CD4-positive, alpha-beta memory T cell (primary cell): ENCODE measurements at regions not wholly inside any gene's neighbourhood (a gene's known extent, or its start where the extent isn't known, plus 50 kb on each side); places are given as distances from the start of the nearest gene placed in this dataset.

Source experiments
- CTCF ChIA-PET: fragments of 350-600 bp; sonication (Branson Sonifier 250); formaldehyde crosslinking; loops from one replicate; lab custom pipeline; 2021; ENCODE audit warnings: inconsistent platforms; ENCODE audit not compliant: partially characterized antibody; lab: Charles Lee
- POLR2A ChIA-PET: fragments of 350-600 bp; sonication (Branson Sonifier 250); formaldehyde crosslinking; loops from one replicate; lab custom pipeline; 2021; ENCODE audit not compliant: partially characterized antibody; lab: Charles Lee
- DNase-seq, 5 donors: peaks; one replicate each; pipeline versions ENCODE4 v3.0.0 to v3.0.0-alpha.2; 2020 to 2022; ENCODE audit warnings: mixed read lengths in 1 of 5
- H3K27ac ChIP-seq: one replicate; pipeline ENCODE4 v1.7.0; 2013; ENCODE audit warnings: low read depth, low read length
- H3K27me3 ChIP-seq: 2 replicates; pipeline ENCODE4 v1.7.0; 2013; ENCODE audit warnings: mild to moderate bottlenecking, low read length, moderate library complexity; ENCODE audit not compliant: insufficient read depth
- H3K36me3 ChIP-seq: 2 replicates; pipeline ENCODE4 v1.7.0; 2013; ENCODE audit warnings: mild to moderate bottlenecking, low read length, moderate library complexity; ENCODE audit not compliant: insufficient read depth
- H3K4me1 ChIP-seq: 2 replicates; pipeline ENCODE4 v1.7.0; 2013; ENCODE audit warnings: mild to moderate bottlenecking, low read length, moderate library complexity; ENCODE audit not compliant: insufficient read depth
- H3K4me3 ChIP-seq, 2 donors: one replicate each; pipeline ENCODE4 v1.7.0; 2013; ENCODE audit warnings: low read length in 2 of 2, mild to moderate bottlenecking in 1 of 2
- H3K9me3 ChIP-seq, 2 donors: one replicate each; pipeline ENCODE4 v1.7.0; 2013; ENCODE audit warnings: low read length in 2 of 2, control low read depth in 1 of 2; ENCODE audit not compliant: control insufficient read depth in 1 of 2
- H3K27ac Mint-ChIP-seq, 7 donors: one replicate each; pipeline ENCODE4 v1.8.0; 2020 to 2021; ENCODE audit warnings: mixed read lengths in 7 of 7, mild to moderate bottlenecking in 6 of 7, inconsistent platforms in 3 of 7, moderate library complexity in 3 of 7
- H3K27me3 Mint-ChIP-seq, 2 donors: one replicate each; pipeline ENCODE4 v1.8.0; 2020 to 2021; ENCODE audit warnings: mixed read lengths in 2 of 2
- H3K36me3 Mint-ChIP-seq, 2 donors: one replicate each; pipeline ENCODE4 v1.8.0; 2020 to 2021; ENCODE audit warnings: mixed read lengths in 2 of 2, inconsistent platforms in 1 of 2, mild to moderate bottlenecking in 1 of 2
- H3K4me1 Mint-ChIP-seq, 4 donors: one replicate each; pipeline ENCODE4 v1.8.0; 2020 to 2021; ENCODE audit warnings: mixed read lengths in 4 of 4, mild to moderate bottlenecking in 1 of 4
- H3K4me3 Mint-ChIP-seq, 8 donors: one replicate each; pipeline ENCODE4 v1.8.0; 2020 to 2021; ENCODE audit warnings: mixed read lengths in 8 of 8, mild to moderate bottlenecking in 7 of 8, moderate library complexity in 6 of 8, inconsistent platforms in 3 of 8
- H3K9me3 Mint-ChIP-seq, 8 donors: one replicate each; pipeline ENCODE4 v1.8.0; 2020 to 2021; ENCODE audit warnings: mixed read lengths in 8 of 8, mild to moderate bottlenecking in 5 of 8, inconsistent platforms in 3 of 8, moderate library complexity in 1 of 8
- intact Hi-C: fragments of 100-400 bp; cut with micrococcal nuclease; formaldehyde crosslinking; loops from one replicate; pipeline ENCODE4 v1.15.1; 2023

- no peak overlapping the region for H3K4me3 ChIP-seq
- H3K9me3 ChIP-seq: no peaks in the 10 kb centered on the region
- no peak overlapping the region for H3K27ac ChIP-seq
- ChIA-PET CTCF (no interaction called here), POLR2A (no interaction called here)
- H3K36me3 Mint-ChIP-seq: no peaks in the 10 kb centered on the region
- DNase-seq: no peak
- intact Hi-C loops: no loop called here
- no peaks in the 10 kb centered on the region for H3K4me1 ChIP-seq
- H3K4me1 Mint-ChIP-seq: no peaks in the 10 kb centered on the region
- H3K27me3 ChIP-seq: no peaks in the 10 kb centered on the region
- H3K4me3 Mint-ChIP-seq: no peak overlapping the region
- peaks cover 0 to 2% (median 0%) of the 10 kb centered on the region in 8 donors for H3K9me3 Mint-ChIP-seq
- H3K27me3 Mint-ChIP-seq: no peaks in the 10 kb centered on the region
- no peak overlapping the region for H3K27ac Mint-ChIP-seq
- no peaks in the 10 kb centered on the region for H3K36me3 ChIP-seq
Measured at GRCh38 chr4:57291911-57292310, 181.7 kb upstream of the IGFBP7 start.

GRCh38 chr4:57287687-57288604, 177.8 kb upstream of the IGFBP7 start:
- H3K9me3 Mint-ChIP-seq: peaks cover 0 to 3% (median 0%) of the 10 kb centered on the region in 8 donors
- H3K4me1 Mint-ChIP-seq: no peaks in the 10 kb centered on the region
- DNase-seq: no peak
- POLR2A ChIA-PET: no interaction called here
- Histone ChIP-seq H3K36me3 (no peaks in the 10 kb centered on the region), H3K4me3 (no peak overlapping the region), H3K27ac (no peak overlapping the region), H3K9me3 (no peaks in the 10 kb centered on the region), H3K4me1 (no peaks in the 10 kb centered on the region), H3K27me3 (no peaks in the 10 kb centered on the region)
- H3K27me3 Mint-ChIP-seq: no peaks in the 10 kb centered on the region
- no peak overlapping the region for H3K4me3 Mint-ChIP-seq
- intact Hi-C loops: no loop called here
- CTCF ChIA-PET: no interaction called here
- H3K27ac Mint-ChIP-seq: no peak overlapping the region
- H3K36me3 Mint-ChIP-seq: no peaks in the 10 kb centered on the region

GRCh38 chr4:57282933-57283310, 172.7 kb upstream of the IGFBP7 start:
- Mint-ChIP-seq H3K27me3 (peaks cover 0 to 4% of the 10 kb centered on the region in 2 donors), H3K4me1 (no peaks in the 10 kb centered on the region), H3K9me3 (peaks cover 0 to 4% (median 0%) of the 10 kb centered on the region in 8 donors), H3K27ac (no peak overlapping the region), H3K36me3 (no peaks in the 10 kb centered on the region), H3K4me3 (no peak overlapping the region)
- no peaks in the 10 kb centered on the region for H3K9me3 ChIP-seq
- intact Hi-C loops: no loop called here
- H3K27me3 ChIP-seq: no peaks in the 10 kb centered on the region
- H3K36me3 ChIP-seq: no peaks in the 10 kb centered on the region
- ChIA-PET POLR2A (no interaction called here), CTCF (no interaction called here)
- H3K4me3 ChIP-seq: no peak overlapping the region
- DNase-seq: no peak
- no peaks in the 10 kb centered on the region for H3K4me1 ChIP-seq
- no peak overlapping the region for H3K27ac ChIP-seq

- Histone ChIP-seq H3K4me3 (no peak overlapping the region), H3K9me3 (no peaks in the 10 kb centered on the region), H3K4me1 (no peaks in the 10 kb centered on the region), H3K27me3 (no peaks in the 10 kb centered on the region), H3K27ac (no peak overlapping the region), H3K36me3 (no peaks in the 10 kb centered on the region)
- H3K4me3 Mint-ChIP-seq: no peak overlapping the region
- ChIA-PET POLR2A (no interaction called here), CTCF (no interaction called here)
- no peaks in the 10 kb centered on the region for H3K4me1 Mint-ChIP-seq
- no peaks in the 10 kb centered on the region for H3K36me3 Mint-ChIP-seq
- no peak overlapping the region for H3K27ac Mint-ChIP-seq
- no peak for DNase-seq
- H3K9me3 Mint-ChIP-seq: peaks cover 0 to 5% (median 0%) of the 10 kb centered on the region in 8 donors
- H3K27me3 Mint-ChIP-seq: peaks cover 0 to 4% of the 10 kb centered on the region in 2 donors
- intact Hi-C loops: no loop called here
Measured at GRCh38 chr4:57280481-57280880, 170.3 kb upstream of the IGFBP7 start.

- Histone ChIP-seq H3K9me3 (no peaks in the 10 kb centered on the region), H3K27ac (no peak overlapping the region), H3K4me1 (no peaks in the 10 kb centered on the region), H3K27me3 (no peaks in the 10 kb centered on the region), H3K4me3 (no peak overlapping the region), H3K36me3 (no peaks in the 10 kb centered on the region)
- H3K36me3 Mint-ChIP-seq: no peaks in the 10 kb centered on the region
- H3K27ac Mint-ChIP-seq: no peak overlapping the region
- intact Hi-C loops: no loop called here
- H3K9me3 Mint-ChIP-seq: peaks cover 0 to 7% (median 0%) of the 10 kb centered on the region in 8 donors
- H3K27me3 Mint-ChIP-seq: peaks cover 0 to 4% of the 10 kb centered on the region in 2 donors
- no peaks in the 10 kb centered on the region for H3K4me1 Mint-ChIP-seq
- POLR2A ChIA-PET: no interaction called here
- CTCF ChIA-PET: no interaction called here
- DNase-seq: no peak
- no peak overlapping the region for H3K4me3 Mint-ChIP-seq
Measured at GRCh38 chr4:57278780-57279179, 168.6 kb upstream of the IGFBP7 start.

GRCh38 chr4:57274082-57274481, 163.9 kb upstream of the IGFBP7 start:
- no peaks in the 10 kb centered on the region for H3K9me3 ChIP-seq
- H3K36me3 ChIP-seq: no peaks in the 10 kb centered on the region
- H3K36me3 Mint-ChIP-seq: no peaks in the 10 kb centered on the region
- H3K4me3 Mint-ChIP-seq: no peak overlapping the region
- no peaks in the 10 kb centered on the region for H3K27me3 ChIP-seq
- no peak overlapping the region for H3K4me3 ChIP-seq
- peaks cover 0 to 4% (median 0%) of the 10 kb centered on the region in 8 donors for H3K9me3 Mint-ChIP-seq
- H3K27ac ChIP-seq: no peak overlapping the region
- ChIA-PET CTCF (no interaction called here), POLR2A (no interaction called here)
- intact Hi-C loops: no loop called here
- H3K4me1 ChIP-seq: no peaks in the 10 kb centered on the region
- H3K27me3 Mint-ChIP-seq: no peaks in the 10 kb centered on the region
- no peak overlapping the region for H3K27ac Mint-ChIP-seq
- DNase-seq: no peak
- H3K4me1 Mint-ChIP-seq: no peaks in the 10 kb centered on the region

- ChIA-PET CTCF (interaction anchor here (0.7 kb wide), 1 partner anchor 107 kb away, joined by 3 read pairs; no protein-coding TSS in a partner anchor), POLR2A (no interaction called here)
- no peak overlapping the region for H3K27ac ChIP-seq
- no peaks in the 10 kb centered on the region for H3K36me3 ChIP-seq
- Mint-ChIP-seq H3K9me3 (peaks cover 0 to 3% (median 0%) of the 10 kb centered on the region in 8 donors), H3K4me3 (no peak overlapping the region), H3K4me1 (no peaks in the 10 kb centered on the region), H3K27ac (no peak overlapping the region), H3K27me3 (no peaks in the 10 kb centered on the region), H3K36me3 (no peaks in the 10 kb centered on the region)
- no peak for DNase-seq
- intact Hi-C loops: no loop called here
- H3K4me1 ChIP-seq: no peaks in the 10 kb centered on the region
- H3K9me3 ChIP-seq: no peaks in the 10 kb centered on the region
- H3K27me3 ChIP-seq: no peaks in the 10 kb centered on the region
- no peak overlapping the region for H3K4me3 ChIP-seq
Measured at GRCh38 chr4:57270346-57270745, 160.2 kb upstream of the IGFBP7 start.
